Hepatic stellate cell (primary cell): ENCODE measurements at regions not wholly inside any gene's neighbourhood (a gene's known extent, or its start where the extent isn't known, plus 50 kb on each side); places are given as distances from the start of the nearest gene placed in this dataset.

Experiments used
- DNase-seq: peaks from one replicate; pipeline ENCODE4 v3.0.0; 2011; ENCODE audit warnings: low spot score

DNA sequence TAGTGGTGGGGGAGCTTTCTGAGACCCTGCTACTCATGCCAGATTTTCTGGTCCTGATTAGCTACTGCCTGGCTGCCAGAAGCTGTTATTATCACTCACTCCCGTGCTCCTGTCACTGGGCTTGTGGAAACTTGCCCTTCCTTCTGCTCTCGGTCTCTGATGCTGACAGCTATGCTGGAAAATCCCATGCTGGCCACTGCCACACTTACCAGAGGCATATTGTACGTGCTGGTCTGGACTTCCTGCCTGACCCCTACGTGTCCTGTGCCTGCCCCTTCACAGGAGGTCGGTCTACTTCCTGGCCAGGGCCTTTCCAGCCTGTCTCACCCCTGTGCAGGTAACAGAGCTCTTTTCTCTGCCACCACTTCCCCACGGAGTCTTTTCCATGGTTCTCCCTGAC lies 149.4 kb upstream of the PLEKHG7 start:
- DNase-seq, result no peak

DNA sequence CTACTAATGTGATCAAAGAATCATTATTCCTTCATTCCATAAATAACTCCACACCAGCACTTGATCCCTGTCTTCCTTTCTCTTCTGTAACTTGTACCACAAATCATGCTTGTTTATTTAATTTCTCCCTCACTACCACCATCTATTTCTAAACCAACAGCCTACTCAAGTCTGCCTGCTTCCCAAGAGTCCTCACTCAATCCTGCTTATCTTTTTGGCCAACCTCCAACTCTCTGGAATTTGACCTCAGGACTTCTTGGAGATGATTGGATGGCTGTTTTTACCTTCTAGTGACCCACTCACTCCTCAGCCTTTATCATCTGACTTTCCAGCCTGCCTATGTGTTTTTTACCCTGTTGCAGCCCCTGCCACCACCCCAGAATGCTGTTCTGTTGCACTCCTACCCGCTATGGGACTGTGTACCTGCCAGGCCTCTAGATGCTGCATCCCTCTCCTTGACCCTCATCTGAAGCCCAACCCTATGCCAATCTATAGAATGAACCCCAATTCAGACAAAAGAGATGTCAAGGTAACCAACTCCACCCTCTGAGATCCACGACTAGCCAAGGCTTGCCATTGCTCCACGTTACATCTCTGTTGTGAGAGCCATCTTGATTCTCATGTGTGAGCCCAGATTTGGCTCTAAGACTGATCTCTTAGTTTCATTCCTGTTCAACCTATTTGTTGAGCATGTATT lies 150.2 kb upstream of the PLEKHG7 start:
- DNase-seq, result no peak

DNA sequence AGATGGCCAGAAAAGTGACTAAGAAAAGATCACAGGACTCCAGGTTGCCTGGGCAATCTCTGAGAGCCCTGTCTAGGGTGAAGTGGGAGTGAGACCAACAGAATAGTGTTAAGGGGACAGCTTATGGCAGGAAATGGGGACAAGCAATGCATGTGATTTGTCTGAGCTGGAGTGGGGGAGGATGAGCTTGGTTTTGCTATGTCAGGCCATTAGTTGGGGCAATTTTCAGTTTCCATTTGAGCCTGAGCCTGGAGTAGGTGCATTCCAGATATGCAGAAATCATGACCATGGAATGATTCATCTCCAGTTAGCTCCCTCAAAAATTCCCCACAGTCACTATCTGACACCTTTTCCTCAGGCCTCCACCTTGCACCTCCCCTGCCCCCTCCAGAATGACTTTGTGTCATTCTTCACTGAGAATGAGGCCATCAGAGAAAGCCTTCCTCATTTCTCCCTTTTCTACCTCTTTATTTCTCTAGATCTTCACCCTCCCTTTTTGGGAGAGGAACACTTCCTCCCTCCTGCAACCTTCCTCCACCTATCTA lies 150.9 kb upstream of the PLEKHG7 start:
- peak; percentile 32 for DNase-seq

DNA sequence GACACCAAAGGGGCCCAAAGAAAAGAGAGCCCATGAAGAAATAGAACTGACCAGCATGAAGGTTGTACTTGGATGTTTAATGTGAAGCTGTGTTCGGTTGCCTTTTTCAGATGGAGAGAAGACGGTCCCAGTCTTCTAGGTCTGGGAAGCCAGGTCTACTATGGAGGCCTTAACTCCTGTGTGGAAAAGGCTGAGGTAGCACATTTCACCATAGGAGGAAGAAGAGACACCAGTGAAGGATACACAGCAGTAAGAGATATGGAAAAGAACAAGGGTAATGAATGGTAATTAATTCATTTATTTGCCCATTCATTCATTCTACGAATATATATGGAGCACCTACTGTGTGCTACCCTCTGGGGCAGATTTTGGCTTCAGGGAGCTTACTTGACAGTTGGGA lies 151.6 kb upstream of the PLEKHG7 start:
- DNase-seq, result no peak

DNA sequence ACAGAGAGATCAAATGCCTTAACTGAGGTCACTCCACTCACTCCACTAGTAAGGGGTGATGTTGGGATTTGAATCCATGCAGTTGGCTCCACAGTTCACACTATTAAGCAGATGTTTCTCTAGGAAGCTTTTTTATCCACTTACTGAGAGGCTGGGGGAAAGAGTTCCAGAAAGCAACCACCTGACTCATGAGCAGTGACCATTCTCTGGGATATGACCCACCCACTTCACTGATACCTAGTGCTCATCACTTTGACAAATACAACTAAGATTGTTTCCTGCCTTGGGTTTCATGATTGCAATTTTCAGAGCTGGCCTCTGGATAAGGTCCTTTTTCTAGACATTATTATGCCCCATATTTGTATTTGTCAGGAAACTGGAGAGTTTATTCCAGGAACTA lies 152.1 kb upstream of the PLEKHG7 start:
- no peak for DNase-seq

DNA sequence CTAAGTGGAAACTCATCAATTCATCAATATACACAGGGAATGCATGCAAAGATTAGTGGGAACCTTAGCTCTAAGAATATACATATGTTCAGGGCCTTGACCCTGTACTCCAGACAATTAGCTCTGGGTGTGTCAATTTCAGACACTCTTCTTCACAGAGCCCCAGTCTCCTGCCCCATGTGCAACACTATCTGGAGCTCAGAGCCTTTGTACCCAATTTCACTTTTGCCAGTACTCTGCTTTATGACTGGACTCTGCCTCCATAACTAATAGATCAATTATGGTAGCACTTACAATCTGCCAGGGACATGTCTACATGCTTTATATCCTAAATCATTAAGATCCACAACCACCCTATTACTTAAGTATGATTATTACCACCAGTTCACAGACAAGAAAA lies 152.5 kb upstream of the PLEKHG7 start:
- DNase-seq, result no peak

DNA sequence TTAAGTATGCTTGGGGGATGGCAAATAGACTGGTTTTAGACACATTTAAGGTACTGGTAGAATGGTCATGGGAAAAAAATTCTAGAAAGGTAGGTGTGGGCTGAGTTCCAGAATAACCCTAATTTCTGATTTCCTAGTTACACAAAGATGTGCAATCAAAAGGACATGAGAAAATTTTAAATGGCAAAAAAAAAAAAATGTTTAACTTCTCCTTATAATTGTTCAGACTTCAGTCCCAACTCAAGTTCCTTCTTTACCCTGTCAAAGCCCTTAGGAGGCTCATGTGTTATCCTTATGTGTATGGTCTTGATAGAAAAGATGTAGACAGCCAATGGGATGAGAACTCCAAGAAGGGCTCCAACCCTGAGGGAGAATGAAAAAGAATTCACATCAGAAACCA lies 153.3 kb upstream of the PLEKHG7 start:
- DNase-seq, result no peak

DNA sequence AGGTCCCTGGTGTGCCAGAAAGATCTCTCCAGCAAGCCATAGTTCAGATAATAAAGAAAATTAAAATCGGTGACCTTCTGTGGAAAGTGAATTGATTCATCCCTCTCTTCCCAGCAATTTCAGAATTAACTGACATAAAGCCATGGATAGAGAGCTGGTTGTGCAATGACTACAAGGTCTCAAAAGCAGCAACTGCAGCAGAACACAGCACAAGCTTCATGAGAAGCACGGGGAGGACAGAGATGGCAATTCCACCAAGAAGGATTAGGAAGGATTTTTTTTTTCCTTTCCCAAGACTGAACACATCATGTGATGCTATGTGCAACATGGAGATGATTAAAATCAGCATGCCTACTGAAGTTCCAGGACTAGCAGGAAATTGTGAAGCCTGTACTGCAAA lies 154.9 kb upstream of the PLEKHG7 start:
- DNase-seq, result no peak

DNA sequence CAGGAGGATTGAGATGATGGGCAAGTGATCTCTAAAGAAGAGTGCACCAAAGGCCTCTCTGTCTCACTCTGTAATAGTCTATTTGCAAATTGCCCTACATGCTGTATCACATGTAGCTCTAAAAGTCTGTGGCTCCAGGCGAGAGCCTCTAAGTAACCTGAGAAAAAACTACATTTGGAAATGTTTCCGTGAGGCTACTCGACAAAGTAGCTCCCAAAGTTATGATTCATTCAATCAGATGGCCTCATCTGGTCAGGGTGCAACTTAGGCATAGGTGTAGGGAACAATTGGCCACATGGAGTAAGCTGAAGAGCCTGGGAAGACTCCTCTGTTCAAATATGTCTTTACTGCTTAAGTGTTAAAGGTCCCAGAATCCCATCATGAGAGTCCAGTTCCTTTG lies 155.4 kb upstream of the PLEKHG7 start:
- DNase-seq, result no peak

DNA sequence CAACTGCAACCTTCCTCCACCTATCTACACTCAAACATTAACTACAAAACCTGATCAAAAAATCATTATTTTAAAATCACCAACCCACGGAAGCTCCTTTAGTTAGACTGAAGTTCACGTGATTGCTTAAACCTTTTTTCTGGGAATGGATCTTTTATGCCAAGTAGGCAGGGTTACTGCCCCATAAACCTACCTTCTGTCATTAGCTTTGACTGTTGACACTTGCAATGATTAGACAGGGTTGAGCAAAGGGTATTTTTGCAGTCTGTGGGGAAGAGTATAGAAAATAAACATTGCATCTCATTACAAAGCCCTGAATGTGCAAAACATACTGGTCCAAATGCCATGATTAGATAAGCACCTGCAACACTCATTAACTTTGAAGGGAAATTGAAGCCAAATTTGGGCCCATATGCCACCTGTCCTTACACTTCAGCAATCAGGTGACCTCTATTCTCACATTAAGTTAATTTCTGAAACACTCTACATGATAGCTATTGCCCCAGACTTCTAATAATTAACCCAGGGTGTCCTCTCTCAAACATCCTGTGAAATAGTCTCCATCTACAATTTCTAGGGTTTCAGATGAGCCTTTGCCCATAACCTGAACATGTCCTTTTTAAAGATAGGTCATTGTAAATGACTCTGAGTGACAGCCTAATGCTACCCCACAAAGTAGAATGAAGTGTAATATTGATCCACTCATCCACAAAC lies 156.0 kb upstream of the PLEKHG7 start:
- DNase-seq, result no peak

DNA sequence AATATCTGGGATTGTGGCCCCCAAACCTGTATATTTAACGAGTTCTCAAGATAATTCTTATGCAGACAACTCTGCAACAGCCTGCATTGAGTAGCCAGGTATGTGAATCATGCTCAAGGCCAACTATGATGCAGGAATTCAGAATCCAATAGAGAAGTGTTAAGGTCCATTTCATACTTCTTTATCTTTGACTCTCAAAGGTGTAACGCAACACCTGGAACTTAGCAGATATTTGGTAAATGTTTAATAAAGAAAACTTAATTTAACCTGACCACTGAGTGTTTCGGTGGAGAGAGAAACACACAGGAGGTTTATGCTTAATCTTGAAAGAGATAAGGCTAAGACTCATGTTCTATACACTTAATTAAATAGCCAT lies 156.5 kb upstream of the PLEKHG7 start:
- DNase-seq, result no peak

DNA sequence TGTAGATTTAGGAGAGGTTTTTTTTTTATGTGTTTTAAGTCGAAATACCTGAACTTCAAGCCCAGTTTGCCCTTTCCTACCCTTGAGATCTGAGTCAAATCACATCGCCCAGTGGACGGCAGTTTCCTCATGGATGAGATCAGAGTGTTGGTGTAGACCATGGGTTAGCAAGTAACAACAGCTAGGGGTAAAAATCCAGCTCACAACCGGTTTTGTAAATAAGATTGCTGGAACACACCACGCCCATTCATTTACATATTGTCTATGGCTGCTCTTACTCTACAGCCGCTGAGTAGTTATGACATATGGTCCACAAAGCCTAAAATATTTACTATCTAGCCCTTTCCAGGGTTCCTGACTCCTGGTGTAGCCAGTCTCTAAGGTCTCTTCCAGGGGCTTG lies 158.5 kb upstream of the PLEKHG7 start:
- DNase-seq, result no peak

DNA sequence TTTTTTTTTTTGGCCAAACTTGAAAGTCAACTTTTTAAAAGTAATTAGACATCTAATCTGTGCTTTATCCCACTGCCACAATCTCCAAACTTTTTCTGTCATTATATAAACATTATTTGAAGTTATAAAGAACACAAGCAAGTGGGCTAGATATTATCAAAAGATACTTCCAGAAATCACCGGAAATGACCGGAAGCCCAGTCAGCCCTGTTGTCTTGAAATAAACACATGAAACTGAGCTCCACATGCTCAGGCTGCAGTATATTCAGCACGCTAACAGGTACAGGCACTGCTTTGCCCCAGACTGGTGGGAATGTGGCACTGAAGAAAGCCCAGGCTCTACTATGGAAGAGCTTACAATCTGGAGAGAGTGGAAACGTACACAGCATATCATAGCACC lies 158.9 kb upstream of the PLEKHG7 start:
- DNase-seq, result no peak

DNA sequence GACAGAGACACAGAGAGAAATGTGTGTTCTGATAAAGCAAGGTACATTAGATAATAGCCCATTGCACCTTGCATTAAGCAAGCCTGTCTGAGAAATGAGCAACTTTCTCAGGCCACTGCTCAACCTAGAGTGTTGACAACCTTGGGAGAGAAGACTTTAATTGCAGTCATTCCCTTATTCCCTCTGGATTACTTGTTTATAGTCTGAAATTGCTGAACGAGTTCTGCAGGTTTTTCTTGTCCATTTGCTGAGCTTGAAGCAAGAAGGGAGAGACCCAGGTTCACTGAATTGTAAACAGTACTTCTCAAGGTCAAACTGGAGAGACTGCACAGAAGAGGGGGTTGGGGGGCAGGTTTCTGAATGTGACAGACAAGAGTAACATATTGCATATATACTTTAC lies 159.4 kb upstream of the PLEKHG7 start:
- no peak for DNase-seq

DNA sequence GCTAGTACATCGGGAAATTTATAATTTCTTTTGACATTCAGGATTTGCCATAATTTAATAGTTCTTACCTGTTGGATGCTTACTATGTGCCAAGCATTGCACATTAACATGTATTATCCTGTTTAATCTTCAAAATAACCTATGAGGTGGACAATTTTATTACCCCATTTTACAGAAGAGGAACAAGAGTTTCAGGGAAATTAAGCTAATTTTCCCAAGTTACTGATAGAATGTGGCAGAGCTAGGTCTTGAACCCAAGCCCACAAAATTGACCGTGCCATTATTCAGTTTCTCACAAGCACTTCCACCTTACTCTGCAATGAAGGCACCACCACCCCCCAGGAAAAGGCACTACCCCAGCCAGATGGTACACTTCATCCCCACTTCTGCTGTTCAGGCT lies 161.1 kb upstream of the PLEKHG7 start:
- no peak for DNase-seq

DNA sequence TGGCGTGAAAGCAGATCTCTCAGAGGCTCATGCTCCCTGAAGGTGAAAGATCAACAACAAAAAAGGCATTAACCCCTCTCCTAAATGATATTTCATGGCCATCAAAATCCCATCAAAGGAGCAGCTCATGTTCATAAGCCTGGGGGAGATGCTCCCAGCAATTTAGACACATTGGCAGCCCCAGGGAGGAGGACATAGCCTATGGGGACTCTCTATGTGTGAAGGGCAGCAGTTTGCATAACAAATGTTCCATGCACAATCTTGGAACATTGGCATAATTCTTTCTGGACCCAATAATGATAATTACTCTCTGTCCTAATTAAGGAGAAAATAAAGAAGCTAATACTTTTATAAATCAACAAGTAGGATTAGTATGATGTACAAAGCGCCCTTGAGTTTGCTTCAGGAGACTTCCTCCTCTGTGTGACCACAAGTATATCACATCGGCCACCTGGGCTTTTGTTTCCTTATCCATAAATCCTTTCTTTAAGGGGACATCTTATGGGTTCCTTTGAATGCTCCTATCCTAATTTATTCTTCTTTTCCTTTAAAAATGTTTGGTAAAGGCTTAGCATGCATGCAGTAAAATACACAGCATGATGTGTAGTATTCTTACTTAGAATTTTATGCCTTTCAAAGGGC lies 161.9 kb upstream of the PLEKHG7 start:
- DNase-seq, result no peak

DNA sequence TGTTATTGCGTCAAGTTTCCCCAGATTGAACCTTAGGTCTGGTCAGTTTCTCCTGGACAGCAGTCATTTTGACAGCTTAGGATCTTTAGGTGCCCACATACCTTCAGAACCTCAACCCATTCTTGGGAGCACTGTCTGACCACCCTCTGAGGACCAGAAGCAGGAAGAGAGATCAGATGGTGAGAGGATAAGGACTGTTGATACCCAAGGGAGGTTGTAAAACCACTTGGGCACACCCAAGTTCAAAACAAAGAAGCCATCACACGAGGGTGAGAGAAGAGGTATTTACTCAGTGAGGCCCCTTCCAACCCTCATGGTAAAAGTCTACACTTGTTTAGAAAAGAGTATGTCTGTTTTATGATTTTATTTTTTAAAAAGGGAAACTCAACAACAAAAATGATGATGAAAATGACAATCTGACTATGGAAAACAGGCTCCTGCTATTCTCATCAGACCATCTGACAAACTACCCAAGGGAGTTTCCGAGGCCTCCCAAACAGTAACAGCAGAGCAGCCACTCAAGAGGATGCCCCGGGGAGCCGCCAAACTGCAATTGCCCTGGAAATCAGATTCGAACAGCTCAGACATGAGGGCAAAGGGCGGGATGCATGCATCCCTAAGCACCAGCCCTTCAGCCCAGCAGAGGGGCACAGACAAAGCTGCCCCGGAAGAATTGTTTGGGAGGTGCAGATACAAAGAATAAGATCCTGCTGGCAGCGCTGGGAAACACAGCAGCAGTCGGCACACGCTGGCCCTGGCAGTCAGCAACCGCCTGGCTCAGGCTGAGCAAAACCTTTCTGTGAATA lies 162.6 kb upstream of the PLEKHG7 start:
- DNase-seq, result no peak

DNA sequence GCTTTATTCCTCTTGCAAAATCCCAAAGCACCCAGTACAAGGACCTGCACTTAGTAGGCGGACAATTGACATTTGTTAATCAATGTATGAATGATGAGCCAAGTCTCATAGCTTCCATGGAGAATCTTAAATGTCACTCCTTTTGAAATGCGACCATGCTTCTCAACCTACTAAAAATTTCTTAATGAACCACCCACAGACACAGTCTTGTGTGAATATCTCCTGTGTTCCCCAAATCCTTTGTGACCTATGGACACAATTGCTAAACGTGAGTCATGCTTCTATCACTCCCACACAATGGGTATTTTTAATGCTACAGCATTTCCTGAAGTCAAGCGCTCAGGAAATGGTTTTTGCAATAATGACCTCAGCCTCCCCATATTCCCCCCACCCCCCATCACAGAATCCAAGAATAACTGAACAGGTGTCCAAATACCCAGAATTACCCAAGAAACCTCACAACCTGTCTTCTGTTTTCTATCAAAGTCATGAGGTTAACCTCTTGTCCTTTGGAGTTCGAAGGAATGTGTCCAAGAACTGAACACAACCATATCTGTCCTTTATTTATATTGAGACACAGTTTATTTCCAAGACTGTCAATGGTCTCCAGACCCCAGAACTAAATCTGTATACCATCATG lies 163.6 kb upstream of the PLEKHG7 start:
- DNase-seq, result peak; percentile 38

DNA sequence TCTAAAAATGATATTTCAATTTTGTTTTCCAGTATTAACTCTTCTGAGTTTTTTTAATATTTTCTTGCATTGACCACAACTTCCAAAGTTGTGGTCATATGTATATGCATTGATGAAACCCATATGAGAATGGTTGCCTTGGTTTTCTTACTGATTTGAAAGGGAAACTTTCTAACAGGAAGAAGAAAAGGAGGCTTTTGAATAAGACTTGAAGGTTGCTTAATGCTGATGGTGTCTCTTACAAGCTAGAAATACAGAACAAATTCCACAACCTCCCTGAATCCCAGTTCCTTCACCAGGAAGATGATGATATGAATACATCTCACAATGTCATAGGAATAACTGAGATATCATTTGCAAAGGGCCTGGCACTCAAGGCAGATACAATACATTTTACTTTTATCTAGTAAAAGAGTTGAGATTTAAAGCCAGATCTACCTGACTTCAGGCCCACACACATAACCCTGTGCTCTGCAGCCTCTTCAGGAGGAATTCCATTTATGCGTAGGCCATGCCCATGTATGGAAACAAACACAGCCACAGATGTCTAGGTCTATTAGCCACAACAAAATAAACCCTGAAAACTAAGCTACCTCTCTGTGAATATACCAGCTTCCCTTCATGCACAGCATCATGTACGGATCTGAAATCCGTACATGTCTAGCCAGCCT lies 165.4 kb upstream of the PLEKHG7 start:
- DNase-seq, result no peak

DNA sequence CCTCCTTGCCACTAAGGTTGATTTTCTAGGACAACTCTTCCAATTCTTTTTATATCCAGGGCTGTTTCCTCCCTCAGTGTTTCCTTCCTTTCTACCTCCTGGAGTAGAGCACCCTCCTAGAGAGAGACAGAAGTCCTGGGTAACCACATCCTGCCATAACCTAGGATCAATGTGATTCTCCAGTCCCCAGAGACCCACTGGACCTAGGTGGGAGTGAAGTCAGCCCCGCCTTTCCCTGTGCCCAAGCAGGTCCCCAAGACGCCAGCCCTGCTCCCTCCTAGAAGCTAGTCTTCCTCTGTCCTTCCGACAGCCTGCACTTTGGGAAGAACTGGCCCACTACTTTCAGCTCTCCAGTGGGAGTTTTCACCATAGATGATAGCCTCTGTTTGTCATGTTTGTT lies 166.8 kb upstream of the PLEKHG7 start:
- DNase-seq, result no peak

DNA sequence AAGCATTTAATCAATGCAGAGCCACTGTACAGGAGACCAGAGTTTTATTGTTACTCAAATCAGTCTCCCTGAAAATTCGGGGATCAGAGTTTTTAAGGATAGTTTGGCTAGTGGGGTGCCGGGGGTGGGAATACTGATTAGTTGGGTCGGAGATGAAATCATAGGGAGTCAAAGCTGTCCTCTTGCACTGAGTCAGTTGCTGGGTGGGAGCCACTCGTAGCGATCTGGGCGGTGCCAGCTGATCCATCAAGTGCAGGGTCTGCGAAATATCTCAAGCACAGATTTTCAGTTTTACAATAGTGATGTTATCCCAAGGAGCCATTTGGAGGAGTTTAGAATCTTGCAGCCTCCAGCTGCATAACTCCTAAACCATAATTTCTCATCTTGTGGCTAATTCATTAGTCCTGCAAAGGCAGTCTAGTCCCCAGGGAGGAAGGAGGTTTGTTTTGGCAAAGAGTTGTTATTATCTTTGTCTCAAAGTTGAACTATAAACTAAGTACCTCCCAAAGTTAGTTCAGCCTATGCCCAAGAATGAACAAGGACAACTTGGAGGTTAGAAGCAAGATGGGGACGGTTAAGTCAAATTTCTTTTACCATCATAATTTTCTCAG lies 169.4 kb upstream of the PLEKHG7 start:
- DNase-seq, result no peak
